IMR-90 (cell line): ENCODE measurements at regions not wholly inside any gene's neighbourhood (a gene's known extent, or its start where the extent isn't known, plus 50 kb on each side); places are given as distances from the start of the nearest gene placed in this dataset.

Experiments used
- ATAC-seq: fragments of 200-7000 bp; cut with Tn5 transposase; 2 replicates; pipeline ENCODE4 v1.9.1; 2020; ENCODE audit warnings: low read depth, mild to moderate bottlenecking, moderate library complexity
- BruUV-seq: library from RNA; stranded (reverse); fragments of 400-500 nt; replicated peaks from 2 replicates; lab custom pipeline; 2021; lab: Mats Ljungman, UMichigan
- CTCF ChIA-PET: fragments of 300-600 bp; formaldehyde crosslinking; extraction: SDS; loops from one replicate; lab custom pipeline; 2021; ENCODE audit warnings: antibody characterized with exemption; lab: Yijun Ruan, JAX
- POLR2A ChIA-PET: fragments of 300-600 bp; sonication (Branson Sonifier 250); formaldehyde crosslinking; loops from one replicate; lab custom pipeline; 2022; ENCODE audit warnings: antibody characterized with exemption; ENCODE audit not compliant: unreplicated experiment; lab: Charles Lee
- DNase-seq: peaks from one replicate; pipeline ENCODE4 v3.0.0; 2013
- H2AFZ ChIP-seq: replicated peaks from 2 replicates; pipeline ENCODE3; 2013; ENCODE audit warnings: low read length, mild to moderate bottlenecking; ENCODE audit not compliant: poor library complexity
- H2AK5ac ChIP-seq: 2 replicates; pipeline ENCODE4 v1.6.1; 2013; ENCODE audit warnings: low read depth, low read length, inconsistent platforms
- H2AK9ac ChIP-seq: replicated peaks from 2 replicates; pipeline ENCODE3; 2013; ENCODE audit warnings: mild to moderate bottlenecking, low read depth, low read length, moderate library complexity; ENCODE audit not compliant: poor library complexity
- H2BK120ac ChIP-seq: 2 replicates; pipeline ENCODE4 v1.6.1; 2013; ENCODE audit warnings: low read depth, low read length, inconsistent platforms
- H2BK15ac ChIP-seq: 3 replicates; pipeline ENCODE4 v1.6.1; 2013; ENCODE audit warnings: low read depth, low read length, inconsistent platforms
- H2BK20ac ChIP-seq: 2 replicates; pipeline ENCODE4 v1.6.1; 2013; ENCODE audit warnings: low read depth, mild to moderate bottlenecking, inconsistent platforms, low read length, moderate library complexity
- H2BK5ac ChIP-seq: 2 replicates; pipeline ENCODE4 v1.6.1; 2013; ENCODE audit warnings: mild to moderate bottlenecking, low read depth, low read length, inconsistent platforms; ENCODE audit not compliant: poor library complexity, severe bottlenecking
- H3K14ac ChIP-seq: replicated peaks from 2 replicates; pipeline ENCODE4 v1.6.1; 2013; ENCODE audit warnings: low read depth, low read length, inconsistent platforms
- H3K18ac ChIP-seq: 2 replicates; pipeline ENCODE4 v1.6.1; 2013; ENCODE audit warnings: low read depth, low read length, control low read depth
- H3K23ac ChIP-seq: 2 replicates; pipeline ENCODE4 v1.6.1; 2013; ENCODE audit warnings: low read depth, low read length, inconsistent platforms
- H3K27ac ChIP-seq: 2 replicates; pipeline ENCODE4 v1.5.1; 2013; ENCODE audit warnings: mild to moderate bottlenecking, control low read depth, low read length; ENCODE audit not compliant: insufficient read depth
- H3K27me3 ChIP-seq: 2 replicates; pipeline ENCODE4 v1.6.1; 2013; ENCODE audit warnings: low read length; ENCODE audit not compliant: control insufficient read depth, insufficient read depth
- H3K36me3 ChIP-seq: 2 replicates; pipeline ENCODE4 v1.6.1; 2013; ENCODE audit warnings: low read length, mixed read lengths; ENCODE audit not compliant: control insufficient read depth, insufficient read depth
- H3K4ac ChIP-seq: 2 replicates; pipeline ENCODE4 v1.6.1; 2013; ENCODE audit warnings: low read depth, low read length, inconsistent platforms
- H3K4me1 ChIP-seq: 2 replicates; pipeline ENCODE4 v1.6.1; 2013; ENCODE audit warnings: low read length, mixed read lengths; ENCODE audit not compliant: control insufficient read depth, insufficient read depth
- H3K4me2 ChIP-seq: 2 replicates; pipeline ENCODE4 v1.6.1; 2013; ENCODE audit warnings: low read depth, mild to moderate bottlenecking, control low read depth, low read length, moderate library complexity
- H3K4me3 ChIP-seq: 2 replicates; pipeline ENCODE4 v1.5.1; 2013; ENCODE audit warnings: low read depth, mild to moderate bottlenecking, control low read depth, low read length, moderate library complexity; ENCODE audit not compliant: insufficient read depth
- H3K56ac ChIP-seq: 2 replicates; pipeline ENCODE4 v1.6.1; 2013; ENCODE audit warnings: low read length, inconsistent platforms; ENCODE audit not compliant: insufficient read depth; ENCODE audit errors: extremely low read depth
- H3K79me1 ChIP-seq, 2 experiments: 2 replicates each; pipeline ENCODE4 v1.6.1; 2013; ENCODE audit warnings: low read length in 2 of 2, inconsistent platforms in 1 of 2, low read depth in 1 of 2
- H3K9ac ChIP-seq: 2 replicates; pipeline ENCODE4 v1.6.1; 2013; ENCODE audit warnings: low read depth, low read length, control low read depth
- H3K9me1 ChIP-seq: 2 replicates; pipeline ENCODE4 v1.6.1; 2013; ENCODE audit warnings: low read length, inconsistent platforms; ENCODE audit not compliant: insufficient read depth
- H3K9me3 ChIP-seq: 2 replicates; pipeline ENCODE4 v1.6.1; 2013; ENCODE audit warnings: low read length; ENCODE audit not compliant: control insufficient read depth, insufficient read depth
- H4K20me1 ChIP-seq: 2 replicates; pipeline ENCODE4 v1.6.1; 2013; ENCODE audit warnings: low read length, inconsistent platforms; ENCODE audit not compliant: insufficient read depth
- H4K5ac ChIP-seq: 2 replicates; pipeline ENCODE4 v1.6.1; 2013; ENCODE audit warnings: mild to moderate bottlenecking, low read depth, low read length, control low read depth
- H4K8ac ChIP-seq, 2 experiments: 2 replicates each; pipeline ENCODE4 v1.6.1; 2013; ENCODE audit warnings: low read depth in 2 of 2, low read length in 2 of 2, control low read depth in 1 of 2, inconsistent platforms in 1 of 2
- H4K91ac ChIP-seq: 2 replicates; pipeline ENCODE4 v1.6.1; 2013; ENCODE audit warnings: low read depth, low read length, inconsistent platforms; ENCODE audit not compliant: insufficient read depth
- CEBPB ChIP-seq: IDR thresholded peaks from 2 replicates; pipeline ENCODE4 v1.6.1; 2012; ENCODE audit warnings: low read depth, low read length, improper control_type of control experiment
- CHD1 ChIP-seq: IDR thresholded peaks from 2 replicates; pipeline ENCODE4 v1.6.1; 2012; ENCODE audit warnings: low read depth, low read length, improper control_type of control experiment
- CTCF ChIP-seq: conservative IDR thresholded peaks from 2 replicates; pipeline ENCODE4 v1.5.1; 2012; ENCODE audit warnings: mild to moderate bottlenecking, low read depth, low read length, improper control_type of control experiment
- MXI1 ChIP-seq: IDR thresholded peaks from 2 replicates; pipeline ENCODE4 v1.6.1; 2012; ENCODE audit warnings: low read depth, mild to moderate bottlenecking, low read length, moderate library complexity, borderline replicate concordance
- RCOR1 ChIP-seq: IDR thresholded peaks from 2 replicates; pipeline ENCODE4 v1.6.1; 2012; ENCODE audit warnings: mild to moderate bottlenecking, low read length, improper control_type of control experiment; ENCODE audit not compliant: insufficient replicate concordance
- RFX5 ChIP-seq: IDR thresholded peaks from 2 replicates; pipeline ENCODE4 v1.8.0; 2012; ENCODE audit warnings: low read depth, mild to moderate bottlenecking, low read length, moderate library complexity
- SMC3 ChIP-seq: fragments of 150-350 bp; IDR thresholded peaks from 2 replicates; pipeline ENCODE4 v1.6.1; 2016; ENCODE audit warnings: low read depth, mild to moderate bottlenecking, antibody characterized with exemption, low read length, moderate library complexity
- WGBS, 2 experiments: methylation state at CpG; one replicate each; pipeline versions ENCODE4 v1.1.5 to v1.1.7; 2013; ENCODE audit warnings: missing lambda C conversion rate in 2 of 2; ENCODE audit not compliant: insufficient read length in 1 of 2; ENCODE audit errors: extremely low coverage in 2 of 2; 5-methylcytosine and 5-hydroxymethylcytosine counted together
- dilution Hi-C: fragments of 300-500 bp; cut with HindIII; formaldehyde crosslinking; loops from one replicate; pipeline ENCODE4 v1.14.3; 2018; ENCODE audit warnings: low sequenced_read_pairs; ENCODE audit not compliant: unreplicated experiment
- in situ Hi-C: fragments of 300-500 bp; cut with MboI; formaldehyde crosslinking; loops from 3 replicates; pipeline ENCODE4 v1.14.3; 2019; ENCODE audit warnings: low sequenced_read_pairs, inconsistent platforms, mixed read lengths
- intact Hi-C: fragments of 100-400 bp; cut with micrococcal nuclease; formaldehyde crosslinking; loops from 2 replicates; pipeline ENCODE4 v1.10.0; 2022

GRCh38 chr1:234836045-234836681 lies 226.2 kb upstream of the IRF2BP2 start:
- Histone ChIP-seq H3K4ac (no peak overlapping the region), H3K27ac (no peak overlapping the region), H3K56ac (no peak overlapping the region), H3K36me3 (no peaks in the 10 kb centered on the region), H3K9me3 (peaks cover 2% of the 10 kb centered on the region; the same call in 1 of the 2 replicates), H3K14ac (no peak overlapping the region), H4K91ac (no peak overlapping the region), H3K9ac (no peak overlapping the region), H4K20me1 (no peaks in the 10 kb centered on the region), H3K79me1 (no peaks in the 10 kb centered on the region), H3K4me3 (no peak overlapping the region), H2AFZ (no peak overlapping the region), H4K8ac (no peak overlapping the region), H2BK5ac (no peak overlapping the region), H4K5ac (no peak overlapping the region), H3K4me1 (peaks cover 2% of the 10 kb centered on the region; the same call in 1 of the 2 replicates), H2BK15ac (no peak overlapping the region), H3K23ac (no peak overlapping the region), H3K27me3 (no peaks in the 10 kb centered on the region), H2BK20ac (no peak overlapping the region), H3K18ac (no peak overlapping the region), H3K4me2 (no peak overlapping the region), H2BK120ac (no peak overlapping the region), H2AK9ac (no peak overlapping the region), H2AK5ac (no peak overlapping the region), H3K9me1 (no peaks in the 10 kb centered on the region)
- TF ChIP-seq RCOR1 (no peak), RFX5 (no peak), CTCF (no peak), MXI1 (no peak), SMC3 (no peak), CEBPB (no peak), CHD1 (no peak)
- dilution Hi-C loops = loop anchor here (25.0 kb wide), 1 partner anchor 99 kb away; no protein-coding TSS in a partner anchor
- WGBS, 2 experiments = 67% methylated on average over 2 of the region's 7 CpGs; no CpG with 5 or more reads in 1 of the 2 experiments
- intact Hi-C loops = no loop called here
- in situ Hi-C loops = no loop called here
- POLR2A ChIA-PET = no interaction called here
- BruUV-seq = no TSS peak
- ATAC-seq (no peak), DNase-seq (no peak)
- CTCF ChIA-PET = no interaction called here
